ENCODE measurements at regions not wholly inside any gene's neighbourhood (a gene's known extent, or its start where the extent isn't known, plus 50 kb on each side); places are given as distances from the start of the nearest gene placed in this dataset.

DNA sequence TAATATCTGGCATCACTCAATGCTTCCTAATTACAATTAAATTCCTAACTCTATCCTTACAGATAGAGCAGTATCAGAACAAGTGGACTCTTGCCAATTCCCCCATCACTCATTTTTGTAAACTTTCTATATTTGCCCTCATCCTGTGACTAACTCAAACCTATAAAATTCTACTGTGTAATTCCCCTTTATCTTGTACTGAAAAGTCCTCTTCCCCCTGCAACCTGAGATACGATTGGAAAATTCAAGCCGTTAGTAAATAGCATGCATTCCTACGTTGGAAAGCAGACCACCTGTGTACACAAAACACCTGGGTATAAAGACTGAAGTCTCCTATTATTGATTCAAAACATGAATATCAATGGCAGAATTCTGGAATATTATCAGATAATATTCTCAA, 70.4 kb upstream of the KCNQ5 start:
- H4K20me1 ChIP-seq (ENCODE audit: insufficient read depth, low read length) = no peaks in the 10 kb centered on the region
- no peak for DNase-seq
- H2AFZ ChIP-seq (ENCODE audit: low read depth, low read length) = no peak overlapping the region
- no peak for TF ChIP-seq CTCF (IDR thresholded peaks at IDR 0.05; ENCODE audit: borderline replicate concordance, extremely low read depth, low read length, poor library complexity, severe bottlenecking)
- TF ChIP-seq EZH2 (IDR thresholded peaks at IDR 0.05; ENCODE audit: borderline replicate concordance, low read depth, low read length, severe bottlenecking) = no peak
- no peaks in the 10 kb centered on the region for H3K36me3 ChIP-seq (ENCODE audit: insufficient read depth, low read length)
- H3K79me2 ChIP-seq (ENCODE audit: insufficient read depth, low read length) = no peaks in the 10 kb centered on the region
- no peaks in the 10 kb centered on the region for H3K27me3 ChIP-seq (ENCODE audit: insufficient read depth, low read length, poor library complexity)
- H3K27ac ChIP-seq (ENCODE audit: low read length) = no peak overlapping the region
- ATAC-seq (ENCODE audit: insufficient read depth, low read depth) = no peak
- no peaks in the 10 kb centered on the region for H3K9me3 ChIP-seq (ENCODE audit: insufficient read depth, low read length, severe bottlenecking)
- no peak overlapping the region for H3K9ac ChIP-seq (ENCODE audit: low read depth, low read length)
- no peak overlapping the region for H3K4me2 ChIP-seq (ENCODE audit: insufficient read depth, low read length)
- H3K4me1 ChIP-seq (ENCODE audit: insufficient read depth, low read length) = no peaks in the 10 kb centered on the region
- H3K4me3 ChIP-seq (ENCODE audit: low read depth in 1 of 2, low read length in 2 of 2) = no peak overlapping the region

DNA sequence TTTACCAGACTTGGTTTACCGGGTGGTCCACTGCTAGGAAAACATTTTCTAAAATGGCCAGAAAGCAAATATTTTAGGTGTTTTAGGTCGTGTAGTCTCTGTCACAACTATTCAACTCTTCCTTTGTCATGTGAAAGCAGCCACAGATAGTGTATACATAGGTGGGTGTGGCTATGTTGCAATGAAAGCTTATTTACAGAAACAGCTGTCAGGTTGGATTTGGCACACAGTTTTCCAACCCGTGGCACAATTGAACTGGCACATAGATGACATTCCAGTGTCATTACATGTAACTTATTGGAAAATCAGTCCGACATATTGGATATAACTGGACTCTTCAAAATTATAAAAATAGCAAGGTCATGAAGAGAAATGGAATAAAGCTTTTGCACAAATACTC, 68.9 kb upstream of the KCNQ5 start:
- Histone ChIP-seq H3K4me2 (ENCODE audit: insufficient read depth, low read length) (no peak overlapping the region), H2AFZ (ENCODE audit: low read depth, low read length) (no peak overlapping the region), H3K9ac (ENCODE audit: low read depth, low read length) (no peak overlapping the region), H3K36me3 (ENCODE audit: insufficient read depth, low read length) (no peaks in the 10 kb centered on the region), H3K79me2 (ENCODE audit: insufficient read depth, low read length) (no peaks in the 10 kb centered on the region), H4K20me1 (ENCODE audit: insufficient read depth, low read length) (no peaks in the 10 kb centered on the region), H3K4me3 (ENCODE audit: low read depth in 1 of 2, low read length in 2 of 2) (no peak overlapping the region), H3K9me3 (ENCODE audit: insufficient read depth, low read length, severe bottlenecking) (no peaks in the 10 kb centered on the region), H3K4me1 (ENCODE audit: insufficient read depth, low read length) (no peaks in the 10 kb centered on the region), H3K27ac (ENCODE audit: low read length) (no peak overlapping the region), H3K27me3 (ENCODE audit: insufficient read depth, low read length, poor library complexity) (no peaks in the 10 kb centered on the region)
- TF ChIP-seq EZH2 (IDR thresholded peaks at IDR 0.05; ENCODE audit: borderline replicate concordance, low read depth, low read length, severe bottlenecking) = no peak
- no peak for TF ChIP-seq CTCF (IDR thresholded peaks at IDR 0.05; ENCODE audit: borderline replicate concordance, extremely low read depth, low read length, poor library complexity, severe bottlenecking)
- ATAC-seq (ENCODE audit: insufficient read depth, low read depth) = no peak
- no peak for DNase-seq

- H3K4me2 ChIP-seq (ENCODE audit: insufficient read depth, low read length) = no peak overlapping the region
- H3K36me3 ChIP-seq (ENCODE audit: insufficient read depth, low read length) = no peaks in the 10 kb centered on the region
- H3K9me3 ChIP-seq (ENCODE audit: insufficient read depth, low read length, severe bottlenecking) = no peaks in the 10 kb centered on the region
- H4K20me1 ChIP-seq (ENCODE audit: insufficient read depth, low read length) = no peaks in the 10 kb centered on the region
- TF ChIP-seq CTCF (IDR thresholded peaks at IDR 0.05; ENCODE audit: borderline replicate concordance, extremely low read depth, low read length, poor library complexity, severe bottlenecking) = no peak
- TF ChIP-seq EZH2 (IDR thresholded peaks at IDR 0.05; ENCODE audit: borderline replicate concordance, low read depth, low read length, severe bottlenecking) = no peak
- no peaks in the 10 kb centered on the region for H3K4me1 ChIP-seq (ENCODE audit: insufficient read depth, low read length)
- no peak for DNase-seq
- H3K79me2 ChIP-seq (ENCODE audit: insufficient read depth, low read length) = no peaks in the 10 kb centered on the region
- H3K27me3 ChIP-seq (ENCODE audit: insufficient read depth, low read length, poor library complexity) = no peaks in the 10 kb centered on the region
- no peak overlapping the region for H2AFZ ChIP-seq (ENCODE audit: low read depth, low read length)
- ATAC-seq (ENCODE audit: insufficient read depth, low read depth) = no peak
- H3K9ac ChIP-seq (ENCODE audit: low read depth, low read length) = no peak overlapping the region
- no peak overlapping the region for H3K4me3 ChIP-seq (ENCODE audit: low read depth in 1 of 2, low read length in 2 of 2)
- H3K27ac ChIP-seq (ENCODE audit: low read length) = no peak overlapping the region
These were observed 68.0 kb upstream of the KCNQ5 start for GRCh38 chr6:72553531-72554511.
